ENCODE measurements at regions not wholly inside any gene's neighbourhood (a gene's known extent, or its start where the extent isn't known, plus 50 kb on each side); places are given as distances from the start of the nearest gene placed in this dataset.

DNA sequence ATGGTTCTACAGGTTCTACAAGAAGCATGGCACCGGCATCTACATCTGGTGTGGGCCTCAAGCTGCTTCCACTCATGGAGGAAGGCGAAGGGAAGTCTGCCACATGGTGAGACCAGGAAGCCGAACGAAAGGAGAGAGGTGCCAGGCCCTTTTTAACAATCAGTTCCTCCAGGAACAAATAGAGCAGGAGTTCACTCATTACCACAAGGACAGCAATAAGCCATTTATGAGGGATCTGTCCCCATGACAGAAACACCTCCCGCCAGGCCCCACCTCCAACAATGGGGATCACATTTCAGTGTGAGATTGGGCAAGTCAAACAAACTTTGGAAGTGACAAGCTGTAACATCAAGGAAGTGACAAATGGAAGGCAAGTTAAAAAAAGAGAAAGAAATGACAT lies 95.5 kb upstream of the PTPN3 start:
- no peak for DNase-seq (ENCODE audit: low read depth in 2 of 3, low spot score in 2 of 3)

DNA sequence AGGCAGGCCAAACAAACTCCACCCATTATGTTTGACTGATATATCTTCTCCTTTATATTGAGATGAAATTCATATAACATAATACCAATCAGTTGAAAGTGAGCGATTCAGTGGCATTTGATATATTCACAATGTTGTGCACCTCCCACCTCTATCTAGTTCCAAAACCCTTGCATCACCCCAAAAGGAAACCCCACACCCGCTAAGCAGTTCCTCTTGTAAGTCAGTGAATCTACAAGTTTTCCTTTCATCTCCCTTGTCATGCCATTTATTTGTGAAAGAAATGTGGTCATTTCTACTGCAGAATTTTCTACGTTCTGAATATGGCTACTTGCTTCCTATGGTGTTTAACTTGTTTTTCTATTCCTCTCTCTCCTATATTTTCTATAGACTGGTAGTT lies 99.4 kb upstream of the PTPN3 start:
- peak in 2 of 3 donors; percentile 12 to 58 for DNase-seq (ENCODE audit: low read depth in 2 of 3, low spot score in 2 of 3)

DNA sequence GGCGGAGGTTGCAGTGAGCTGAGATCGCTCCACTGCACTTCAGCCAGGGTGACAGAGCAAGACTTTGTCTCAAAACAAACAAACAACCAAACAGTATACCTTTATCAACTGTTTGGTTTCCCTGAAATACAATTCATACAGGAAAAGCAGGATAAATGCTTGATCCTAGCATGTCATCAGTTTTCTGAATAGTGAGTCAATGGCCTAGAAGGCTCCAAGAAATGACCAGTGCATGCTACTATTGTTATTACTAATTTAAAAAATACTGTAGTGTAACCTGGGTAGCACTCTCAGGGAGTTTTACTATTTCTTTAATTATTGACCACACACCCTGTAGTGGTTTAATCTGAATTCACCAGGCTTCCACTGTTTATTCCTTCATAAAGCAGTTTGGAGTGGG lies 101.0 kb upstream of the PTPN3 start:
- no peak for DNase-seq (ENCODE audit: low read depth in 2 of 3, low spot score in 2 of 3)

DNA sequence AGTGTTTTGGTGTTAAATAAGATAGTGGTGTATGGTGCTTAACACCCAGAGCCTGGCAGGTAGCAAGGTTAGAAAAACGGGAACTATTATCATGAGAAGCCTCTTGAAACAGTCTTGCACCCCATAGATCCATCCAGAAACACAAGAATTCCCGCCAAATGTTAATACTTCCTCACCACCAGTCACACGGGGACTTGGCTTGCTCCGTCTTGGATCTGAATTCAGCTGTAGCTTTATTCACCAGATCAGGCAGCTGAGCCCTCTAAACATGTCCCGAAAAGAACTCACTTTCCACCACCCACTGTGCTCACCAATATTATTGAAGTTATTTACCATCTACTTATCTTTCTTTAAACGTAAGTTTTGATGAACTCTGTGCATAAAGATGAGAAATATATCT lies 101.6 kb upstream of the PTPN3 start:
- DNase-seq (ENCODE audit: low read depth in 2 of 3, low spot score in 2 of 3): no peak

DNA sequence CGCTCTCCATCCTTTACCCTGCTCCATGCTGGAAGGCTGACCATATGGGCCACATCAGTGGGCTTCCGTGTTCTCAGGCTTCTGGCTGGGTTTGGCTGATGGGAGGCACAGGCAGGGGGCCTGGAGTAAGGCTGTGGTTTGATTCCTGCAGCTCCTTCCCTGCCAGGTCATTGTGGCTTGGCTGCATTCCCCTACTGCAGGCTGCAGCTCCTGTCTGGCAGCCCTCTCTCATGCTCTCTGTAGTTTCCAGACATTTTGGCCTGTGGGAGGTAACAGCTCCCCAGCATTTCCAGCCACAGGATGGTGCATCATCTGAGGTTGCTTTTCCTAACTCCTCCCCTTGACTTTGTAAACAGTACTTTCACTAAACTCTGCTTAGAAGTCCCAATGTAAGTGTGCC lies 102.0 kb upstream of the PTPN3 start:
- peak in 2 of 3 donors; percentile 49 to 69 for DNase-seq (ENCODE audit: low read depth in 2 of 3, low spot score in 2 of 3)

DNA sequence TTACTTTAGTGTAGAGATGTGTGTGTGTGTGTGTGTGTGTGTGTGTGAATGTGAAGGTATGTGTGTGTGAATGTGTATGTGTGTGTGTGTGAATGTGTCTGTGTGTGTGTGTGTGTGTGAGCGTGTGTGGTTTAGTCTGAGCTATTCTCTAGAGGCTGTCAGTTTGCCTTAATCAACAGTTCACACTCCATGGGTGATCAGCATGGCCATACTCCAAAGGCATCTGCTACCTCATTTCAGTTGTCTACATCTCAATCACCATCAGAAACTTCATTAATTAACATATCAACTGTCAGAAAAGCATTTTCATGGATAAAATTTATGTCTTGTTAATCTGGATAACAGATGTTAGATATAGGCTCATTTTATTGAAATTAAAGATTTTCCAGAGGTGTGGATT lies 103.1 kb upstream of the PTPN3 start:
- no peak for DNase-seq (ENCODE audit: low read depth in 2 of 3, low spot score in 2 of 3)

DNA sequence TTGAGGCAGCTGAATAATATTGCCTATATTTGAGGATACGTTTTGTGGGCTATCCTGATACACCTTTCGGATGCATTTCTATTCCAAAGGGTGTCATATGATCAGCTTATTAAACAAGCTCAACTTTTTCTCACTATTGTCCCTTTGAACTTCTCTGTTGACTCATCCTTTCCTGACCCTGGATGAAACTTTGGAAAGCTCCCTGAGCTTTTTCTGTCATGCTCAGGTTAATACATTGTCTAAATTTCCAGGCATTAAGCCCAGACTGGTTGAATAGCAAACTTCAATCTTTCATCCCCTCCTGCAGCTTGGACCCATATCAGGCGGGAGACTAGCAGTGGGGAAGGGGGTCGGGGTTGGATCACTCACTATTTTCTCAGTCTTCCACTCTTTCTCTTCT lies 104.9 kb upstream of the PTPN3 start:
- DNase-seq (ENCODE audit: low read depth in 2 of 3, low spot score in 2 of 3): no peak

DNA sequence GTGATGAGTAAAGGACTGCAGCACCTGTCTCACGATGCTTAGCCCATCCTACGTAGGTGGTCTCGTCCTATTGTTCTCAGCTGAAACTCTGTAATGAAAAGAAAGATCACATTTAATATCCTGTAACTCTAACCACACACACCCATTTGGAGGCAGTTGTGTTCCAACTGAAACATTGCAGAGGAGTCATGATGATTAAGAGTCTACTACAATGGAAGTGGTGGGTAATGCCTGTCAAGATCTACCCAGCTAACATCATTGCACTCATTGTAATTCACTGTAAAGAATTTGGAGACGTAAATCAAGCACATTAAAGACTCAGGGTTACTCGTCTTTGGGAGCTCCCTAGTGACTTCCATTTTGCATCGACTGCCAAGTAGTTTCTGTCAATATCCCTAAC lies 106.0 kb upstream of the PTPN3 start:
- no peak for DNase-seq (ENCODE audit: low read depth in 2 of 3, low spot score in 2 of 3)

DNA sequence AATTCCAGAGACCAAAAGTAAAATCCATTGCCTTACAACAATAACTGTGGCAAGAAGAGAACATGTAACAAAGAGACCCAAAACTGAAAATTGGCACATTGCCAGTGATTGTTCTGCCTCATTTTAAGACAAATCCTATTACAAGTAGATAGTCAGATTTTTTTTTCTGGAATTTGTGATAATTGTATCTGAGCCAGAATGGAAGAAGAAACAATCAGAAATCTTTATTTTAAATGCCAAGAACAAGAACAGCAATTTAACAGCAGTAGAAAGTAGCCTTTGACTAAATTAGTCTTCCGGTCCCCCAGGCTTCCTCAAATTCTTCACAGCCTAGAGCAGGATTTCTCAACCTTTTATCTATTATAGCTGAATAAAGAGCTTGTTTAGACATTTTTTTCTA lies 106.7 kb upstream of the PTPN3 start:
- DNase-seq (ENCODE audit: low read depth in 2 of 3, low spot score in 2 of 3): no peak

DNA sequence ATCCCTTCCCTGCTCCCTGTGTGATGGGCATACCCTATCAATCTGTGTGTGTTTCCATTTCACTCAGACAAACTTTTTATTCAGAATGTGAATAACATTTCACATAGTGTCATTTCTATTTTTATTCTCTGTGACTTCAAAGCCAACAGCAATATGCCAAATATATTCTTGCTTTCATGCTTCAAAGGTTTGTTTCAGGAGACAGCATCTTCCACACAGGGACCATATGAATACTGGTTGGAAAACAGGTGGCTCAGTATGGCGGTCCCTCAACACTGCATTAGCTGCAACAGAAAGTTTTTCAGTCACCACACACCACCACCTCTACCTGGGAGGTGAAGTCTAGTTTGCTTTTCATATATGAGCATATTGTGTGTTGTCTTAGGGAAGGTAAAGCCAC lies 111.0 kb upstream of the PTPN3 start:
- no peak for DNase-seq (ENCODE audit: low read depth in 2 of 3, low spot score in 2 of 3)

DNA sequence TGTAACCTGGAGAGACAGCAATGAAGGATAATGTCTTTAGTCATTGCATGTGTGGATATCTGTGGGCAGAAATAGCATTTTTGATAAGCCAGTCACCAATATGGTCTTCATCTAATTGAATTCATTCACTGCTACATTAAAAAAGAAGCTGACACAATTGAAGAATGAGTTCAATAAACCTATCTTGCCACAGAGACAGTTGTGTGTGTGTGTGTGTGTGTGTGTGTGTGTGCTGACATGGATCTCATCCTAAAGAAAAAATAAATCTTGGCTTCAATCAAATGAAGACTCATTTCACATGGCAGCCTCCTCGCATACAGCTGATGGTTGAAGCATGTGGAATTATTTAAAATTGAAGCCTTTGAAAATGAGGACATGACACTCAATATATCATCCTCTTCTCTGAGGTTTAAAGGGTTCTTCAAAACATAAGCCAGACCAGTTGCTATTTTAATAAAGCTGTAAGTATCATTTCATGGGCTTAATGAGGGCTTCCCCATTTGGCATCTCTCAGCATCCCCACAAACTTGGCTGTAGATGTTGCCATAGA lies 118.5 kb upstream of the PTPN3 start:
- DNase-seq (ENCODE audit: low read depth in 2 of 3, low spot score in 2 of 3): no peak

DNA sequence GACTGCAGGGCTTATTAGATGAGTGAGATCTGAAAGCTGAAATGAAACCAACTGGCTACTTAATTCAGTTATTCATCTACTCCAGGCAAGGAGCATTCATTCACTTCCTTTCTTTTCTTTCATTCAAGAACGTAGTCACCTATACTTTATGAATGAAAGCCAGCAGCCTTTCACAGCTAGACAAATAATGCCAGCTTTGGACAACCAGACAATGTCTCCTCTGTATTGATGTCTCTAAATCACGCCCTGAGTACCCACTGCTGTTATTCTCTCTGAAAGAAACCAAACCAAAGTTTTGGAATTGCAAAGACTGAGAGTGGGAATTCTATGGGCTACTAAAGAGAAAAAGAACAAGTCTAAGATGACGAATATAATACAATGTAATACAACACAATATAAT lies 121.2 kb upstream of the PTPN3 start:
- DNase-seq (ENCODE audit: low read depth in 2 of 3, low spot score in 2 of 3): no peak

DNA sequence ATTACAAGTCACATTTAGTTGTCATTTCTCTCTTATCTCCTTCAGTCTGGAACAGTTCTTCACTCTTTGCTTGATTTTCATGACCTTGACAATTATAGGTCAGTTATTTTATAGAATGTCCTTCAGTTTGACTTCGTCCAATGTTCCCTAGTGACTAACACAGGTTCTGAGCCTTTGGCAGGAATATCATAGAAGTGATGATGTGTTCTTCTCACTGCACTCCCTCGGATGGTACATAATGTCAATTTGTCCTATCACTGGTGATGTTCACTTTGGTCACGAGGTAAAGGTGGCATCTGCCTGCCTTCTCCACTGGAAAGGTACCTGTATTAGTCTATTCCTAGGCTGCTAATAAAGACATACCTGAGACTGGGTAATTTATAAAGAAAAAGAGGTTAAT lies 126.0 kb upstream of the PTPN3 start:
- DNase-seq (ENCODE audit: low read depth in 2 of 3, low spot score in 2 of 3): no peak

DNA sequence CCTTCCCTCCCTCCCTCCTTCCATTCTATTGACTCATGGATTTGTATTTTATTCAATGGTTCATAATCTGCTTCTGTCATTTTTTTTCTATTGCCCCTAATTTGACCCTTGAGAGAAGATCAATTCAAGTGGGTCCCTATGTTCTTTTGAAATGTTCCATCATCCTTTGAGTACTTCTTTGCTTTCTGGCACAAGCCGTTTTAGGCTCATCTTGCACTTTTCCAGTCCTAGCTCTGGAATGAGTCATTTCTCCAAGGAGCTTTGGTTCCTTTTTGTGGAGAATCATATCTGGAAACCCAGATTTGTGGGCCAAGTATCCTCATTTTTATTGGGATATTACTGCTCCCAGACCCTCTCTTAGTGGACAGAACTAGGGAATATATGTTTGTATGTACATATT lies 126.8 kb upstream of the PTPN3 start:
- no peak for DNase-seq (ENCODE audit: low read depth in 2 of 3, low spot score in 2 of 3)

DNA sequence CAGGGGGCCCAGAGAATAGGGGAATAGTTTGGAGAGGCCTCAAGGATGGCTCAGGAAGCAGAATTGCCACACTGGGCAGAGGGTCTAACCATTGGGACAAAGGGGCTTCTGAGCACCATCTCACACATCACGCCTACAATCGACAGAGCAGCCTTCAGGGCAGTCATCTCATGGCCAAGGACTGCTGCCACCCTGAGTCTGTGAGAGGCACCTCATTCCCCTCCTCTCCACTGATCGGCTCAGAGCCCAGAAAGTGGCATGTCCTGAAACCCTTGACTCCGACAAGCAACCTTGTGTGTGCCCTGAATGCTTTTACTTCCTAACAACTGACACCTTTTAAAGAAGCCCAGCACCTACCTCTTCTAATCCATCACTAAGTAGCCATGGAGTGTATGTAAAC lies 128.9 kb upstream of the PTPN3 start:
- DNase-seq (ENCODE audit: low read depth in 2 of 3, low spot score in 2 of 3): no peak

DNA sequence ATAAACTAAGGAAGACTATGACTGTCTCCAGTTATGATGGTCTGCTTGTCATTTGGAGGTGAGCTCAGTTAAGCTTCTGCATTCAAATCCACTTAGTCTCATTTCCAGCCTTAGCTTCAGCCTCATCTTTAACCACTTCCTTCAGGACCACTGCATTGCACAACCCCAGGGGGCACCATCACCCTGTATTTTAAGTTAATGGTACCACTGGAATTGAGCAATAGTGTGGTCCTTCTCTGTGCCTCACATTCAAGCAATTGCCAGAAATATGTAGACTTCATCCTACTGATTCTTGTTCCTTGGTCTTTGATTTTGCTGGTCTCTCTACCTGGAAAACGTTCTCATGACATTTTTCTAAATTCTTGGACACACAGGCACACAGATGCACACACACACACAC lies 131.5 kb upstream of the PTPN3 start:
- DNase-seq (ENCODE audit: low read depth in 2 of 3, low spot score in 2 of 3): no peak

DNA sequence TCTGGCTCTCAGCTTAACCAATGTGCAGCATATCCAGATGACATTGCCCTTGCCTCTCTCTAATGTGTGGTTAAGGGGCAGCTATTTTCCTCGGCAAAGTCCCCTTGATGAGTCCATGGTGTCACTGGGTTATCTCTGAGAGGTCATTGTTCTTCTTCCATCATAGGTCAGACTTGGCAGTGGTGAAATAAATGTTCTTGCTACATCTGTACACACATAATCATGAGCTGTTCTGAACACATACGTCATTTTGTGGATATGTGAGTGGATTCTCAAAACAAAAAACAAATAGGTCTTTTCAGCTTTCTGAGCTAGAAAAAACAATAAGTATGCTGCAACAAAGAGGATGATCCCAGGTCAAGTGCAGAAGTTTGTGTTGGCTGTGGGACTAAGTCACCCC lies 134.7 kb upstream of the PTPN3 start:
- DNase-seq (ENCODE audit: low read depth in 2 of 3, low spot score in 2 of 3): no peak

DNA sequence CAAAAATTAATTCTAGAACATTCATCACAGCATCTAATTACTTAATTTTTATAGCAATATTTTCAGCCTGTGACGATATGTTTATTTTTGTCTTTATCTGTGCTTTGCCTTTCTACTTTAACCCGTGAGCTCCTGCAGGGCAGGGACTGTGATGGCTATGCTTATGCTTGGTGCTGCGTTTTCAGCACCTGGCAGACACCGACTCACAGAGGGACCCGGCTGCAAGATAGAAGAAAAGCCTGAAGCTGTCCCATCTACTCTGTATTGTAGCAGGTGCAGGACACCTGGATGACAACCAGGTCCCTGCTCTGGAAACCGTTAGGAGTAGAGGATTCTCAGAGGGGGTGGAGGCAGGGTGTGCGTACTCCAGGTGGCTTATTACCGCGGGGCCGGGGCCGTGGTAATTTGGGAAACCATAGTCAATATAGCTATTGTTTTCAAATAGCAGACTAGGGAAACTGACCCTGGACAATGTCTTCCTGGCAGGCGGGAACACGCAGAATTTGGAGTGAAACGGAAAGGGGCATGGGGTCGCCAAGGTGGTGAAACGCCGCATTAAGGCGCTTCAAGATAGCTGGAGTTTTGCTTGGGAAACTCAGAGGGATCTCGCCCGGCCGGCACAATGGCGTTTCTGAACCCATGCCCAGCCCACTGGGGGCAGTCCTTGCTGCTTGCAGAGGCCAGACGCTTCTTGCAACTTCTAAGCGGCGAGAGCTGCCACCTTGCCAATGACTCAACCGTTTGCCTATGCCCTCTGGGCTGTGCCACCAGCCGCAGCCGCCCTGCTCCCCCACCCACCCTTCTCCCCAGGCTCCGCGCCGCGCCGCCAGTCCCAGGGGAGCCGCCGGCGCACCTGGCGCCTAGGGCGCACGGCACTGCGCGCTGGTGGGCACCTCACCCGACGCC lies 140.1 kb upstream of the PALM2AKAP2 start:
- DNase-seq (ENCODE audit: low read depth in 2 of 3, low spot score in 2 of 3): peak in 2 of 3 donors; percentile 27 to 49

DNA sequence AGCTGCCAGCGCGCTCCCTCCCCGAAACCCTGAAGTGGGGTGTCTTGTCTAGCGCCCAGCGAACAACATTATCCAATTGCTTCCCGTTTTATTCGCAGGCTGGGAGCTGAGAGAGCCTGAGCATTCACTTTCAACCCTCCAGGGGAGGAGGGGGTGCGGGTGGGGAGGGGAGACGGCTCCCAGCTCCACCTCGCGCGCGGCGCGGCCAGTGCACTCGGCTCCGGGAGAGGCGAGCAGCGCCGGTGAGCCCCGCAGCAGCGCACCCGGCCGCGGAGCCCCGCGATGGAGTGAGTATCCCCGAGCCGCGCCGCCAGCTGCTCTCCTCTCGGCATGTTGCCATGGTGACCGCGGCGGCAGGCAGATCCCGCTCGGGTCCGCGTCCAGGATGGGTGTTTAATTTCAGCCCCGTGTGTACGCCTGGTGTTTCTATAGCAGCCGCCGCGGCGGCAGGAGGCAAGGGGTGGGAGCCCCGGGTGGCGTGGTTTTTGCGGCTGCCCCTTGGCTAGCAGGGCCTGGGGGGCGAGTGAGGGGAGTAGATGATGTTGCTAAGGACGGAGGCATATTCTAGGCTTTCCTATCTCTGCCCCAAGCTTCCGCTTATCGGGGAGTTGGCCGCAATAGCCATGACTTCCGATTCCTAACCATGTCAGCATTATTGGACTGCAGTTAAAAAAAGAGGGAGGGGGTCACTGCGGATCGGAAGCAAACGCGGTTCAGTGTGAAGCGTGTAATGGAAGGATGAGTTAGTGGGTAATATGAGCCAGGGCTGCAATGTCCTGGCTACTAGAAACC lies 139.2 kb upstream of the PALM2AKAP2 start:
- peak in 2 of 3 donors; percentile 79 to 81 for DNase-seq (ENCODE audit: low read depth in 2 of 3, low spot score in 2 of 3)

DNA sequence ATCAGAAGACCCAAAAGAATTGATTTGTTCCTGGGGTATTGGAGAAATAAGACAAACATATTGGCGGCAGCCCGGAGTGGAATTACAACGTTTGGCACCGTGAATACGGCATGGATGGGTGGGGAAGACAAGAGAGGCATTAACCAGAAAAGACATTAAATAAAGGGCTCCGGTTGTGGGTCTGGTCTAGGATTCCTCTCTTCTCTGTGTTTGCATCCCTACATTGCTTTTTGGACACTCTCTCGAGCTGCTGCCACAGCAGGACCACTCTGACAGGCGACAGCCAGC lies 138.7 kb upstream of the PALM2AKAP2 start:
- DNase-seq (ENCODE audit: low read depth in 2 of 3, low spot score in 2 of 3): no peak

DNA sequence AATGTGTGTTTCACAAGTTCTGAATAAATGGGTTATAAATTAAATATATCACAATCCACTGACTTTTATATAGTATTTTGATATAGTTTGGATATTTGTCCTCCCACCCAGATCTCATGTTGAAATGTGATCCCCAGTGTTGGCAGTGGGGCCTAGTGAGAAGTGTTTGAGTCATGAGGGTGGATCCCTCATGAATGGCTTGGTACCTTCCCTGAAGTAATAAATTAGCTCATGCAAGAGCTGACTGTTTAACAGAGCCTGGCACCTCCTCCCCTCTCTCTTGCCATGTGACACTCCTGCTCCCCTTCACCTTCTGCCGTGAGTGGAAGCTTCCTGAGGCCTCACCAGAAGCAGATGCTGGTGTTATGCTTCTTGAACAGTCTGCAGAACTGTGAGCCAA lies 127.9 kb upstream of the PALM2AKAP2 start:
- DNase-seq (ENCODE audit: low read depth in 2 of 3, low spot score in 2 of 3): no peak

DNA sequence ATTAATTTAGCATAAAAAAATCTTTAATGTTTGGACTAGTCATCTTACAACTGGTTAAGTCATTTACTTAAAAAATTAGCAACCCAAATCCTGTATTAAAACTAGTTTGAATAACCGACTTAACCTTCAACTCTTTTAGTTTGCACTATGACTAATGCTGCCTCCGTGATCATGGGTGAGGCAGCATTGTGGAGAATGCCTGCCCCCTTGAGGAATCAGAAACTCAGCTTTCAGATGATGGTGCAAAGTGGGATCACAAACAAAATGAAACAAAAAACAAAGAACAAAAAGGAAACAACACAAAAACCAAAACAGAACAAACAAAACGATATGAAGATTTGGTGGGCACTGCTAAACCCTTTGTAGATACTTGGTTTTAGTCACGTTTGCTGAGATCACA lies 127.0 kb upstream of the PALM2AKAP2 start:
- peak in 2 of 3 donors; percentile 40 to 69 for DNase-seq (ENCODE audit: low read depth in 2 of 3, low spot score in 2 of 3)

Measured in hematopoietic multipotent progenitor cell (in vitro differentiated cells).